Neural crest cell (in vitro differentiated cells): ENCODE measurements at regions not wholly inside any gene's neighbourhood (a gene's known extent, or its start where the extent isn't known, plus 50 kb on each side); places are given as distances from the start of the nearest gene placed in this dataset.
A peak's percentile ranks its signal among the peaks of the same experiment; 100 is the strongest.

Experiments used
- DNase-seq: peaks from one replicate; pipeline ENCODE4 v3.0.0; 2021; ENCODE audit warnings: low read depth, mixed read lengths, low spot score
- H3K27ac Mint-ChIP-seq: one replicate; pipeline ENCODE4 v1.8.0; 2021; ENCODE audit warnings: mild to moderate bottlenecking, mixed read lengths; ENCODE audit not compliant: unreplicated experiment
- H3K27me3 Mint-ChIP-seq: 2 replicates; pipeline ENCODE4 v1.8.0; 2021; ENCODE audit warnings: low read depth, mild to moderate bottlenecking, mixed read lengths
- H3K36me3 Mint-ChIP-seq: 2 replicates; pipeline ENCODE4 v1.8.0; 2021; ENCODE audit warnings: low read depth, mild to moderate bottlenecking, mixed read lengths
- H3K4me1 Mint-ChIP-seq: 2 replicates; pipeline ENCODE4 v1.8.0; 2021; ENCODE audit warnings: mixed read lengths
- H3K4me3 Mint-ChIP-seq: one replicate; pipeline ENCODE4 v1.8.0; 2021; ENCODE audit warnings: mild to moderate bottlenecking, mixed read lengths
- H3K9me3 Mint-ChIP-seq: 2 replicates; pipeline ENCODE4 v1.8.0; 2021; ENCODE audit warnings: mixed read lengths
- TF ChIP-seq, protein P1 (sequence below): fragments of 200-600 bp; sonication (generic); conservative IDR thresholded peaks from 2 replicates; pipeline ENCODE4 v1.5.0; 2021; ENCODE audit warnings: antibody characterized with exemption, mild to moderate bottlenecking

DNA sequence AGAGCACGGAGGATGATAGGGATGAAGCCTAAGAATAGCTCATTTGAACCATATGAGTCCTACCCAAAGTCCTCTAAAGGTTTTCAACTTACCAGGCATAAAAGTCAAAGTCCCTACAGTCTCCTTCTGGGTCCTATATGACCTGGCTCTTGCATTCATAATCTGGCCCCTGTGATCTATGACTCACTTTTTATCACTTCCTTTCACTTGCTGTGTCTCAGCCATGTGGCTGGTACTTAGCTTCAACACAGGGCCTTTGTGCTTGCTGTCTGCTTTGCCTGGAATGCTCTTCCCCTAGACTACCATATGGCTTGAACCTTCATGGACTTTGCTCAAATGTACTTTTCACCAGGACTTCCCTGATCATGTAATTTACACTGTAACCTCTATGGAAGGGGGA is 137.6 kb upstream of the TMTC1 start:
- no peak for DNase-seq
- Mint-ChIP-seq H3K27me3 (no peaks in the 10 kb centered on the region), H3K27ac (no peak overlapping the region), H3K9me3 (no peaks in the 10 kb centered on the region), H3K4me1 (no peaks in the 10 kb centered on the region), H3K4me3 (no peak overlapping the region), H3K36me3 (no peaks in the 10 kb centered on the region)
- TF ChIP-seq, protein P1, sequence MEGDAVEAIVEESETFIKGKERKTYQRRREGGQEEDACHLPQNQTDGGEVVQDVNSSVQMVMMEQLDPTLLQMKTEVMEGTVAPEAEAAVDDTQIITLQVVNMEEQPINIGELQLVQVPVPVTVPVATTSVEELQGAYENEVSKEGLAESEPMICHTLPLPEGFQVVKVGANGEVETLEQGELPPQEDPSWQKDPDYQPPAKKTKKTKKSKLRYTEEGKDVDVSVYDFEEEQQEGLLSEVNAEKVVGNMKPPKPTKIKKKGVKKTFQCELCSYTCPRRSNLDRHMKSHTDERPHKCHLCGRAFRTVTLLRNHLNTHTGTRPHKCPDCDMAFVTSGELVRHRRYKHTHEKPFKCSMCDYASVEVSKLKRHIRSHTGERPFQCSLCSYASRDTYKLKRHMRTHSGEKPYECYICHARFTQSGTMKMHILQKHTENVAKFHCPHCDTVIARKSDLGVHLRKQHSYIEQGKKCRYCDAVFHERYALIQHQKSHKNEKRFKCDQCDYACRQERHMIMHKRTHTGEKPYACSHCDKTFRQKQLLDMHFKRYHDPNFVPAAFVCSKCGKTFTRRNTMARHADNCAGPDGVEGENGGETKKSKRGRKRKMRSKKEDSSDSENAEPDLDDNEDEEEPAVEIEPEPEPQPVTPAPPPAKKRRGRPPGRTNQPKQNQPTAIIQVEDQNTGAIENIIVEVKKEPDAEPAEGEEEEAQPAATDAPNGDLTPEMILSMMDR: no peak

DNA sequence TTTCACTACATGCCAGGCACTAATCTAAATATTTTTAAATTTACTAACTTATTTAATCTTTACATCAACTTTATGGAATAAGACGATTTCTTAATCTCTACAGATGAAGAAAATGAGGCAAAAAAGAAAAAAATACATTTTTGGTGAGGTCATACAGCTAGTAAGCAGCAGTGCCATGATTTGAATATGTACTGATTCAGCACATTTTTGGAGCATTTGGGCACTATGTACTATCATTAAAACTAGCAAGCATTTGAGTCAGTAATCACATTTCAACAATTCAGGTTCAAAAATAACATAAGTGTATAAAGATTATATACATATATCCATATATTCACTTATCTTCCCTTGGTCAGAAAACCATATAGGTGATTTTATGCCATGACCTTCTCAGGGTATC is 124.4 kb upstream of the TMTC1 start:
- no peak overlapping the region for H3K27ac Mint-ChIP-seq
- H3K9me3 Mint-ChIP-seq: peaks cover 6% of the 10 kb centered on the region
- no peak for DNase-seq
- H3K27me3 Mint-ChIP-seq: no peaks in the 10 kb centered on the region
- H3K4me1 Mint-ChIP-seq: no peaks in the 10 kb centered on the region
- no peak overlapping the region for H3K4me3 Mint-ChIP-seq
- no peaks in the 10 kb centered on the region for H3K36me3 Mint-ChIP-seq
- TF ChIP-seq, protein P1: no peak

DNA sequence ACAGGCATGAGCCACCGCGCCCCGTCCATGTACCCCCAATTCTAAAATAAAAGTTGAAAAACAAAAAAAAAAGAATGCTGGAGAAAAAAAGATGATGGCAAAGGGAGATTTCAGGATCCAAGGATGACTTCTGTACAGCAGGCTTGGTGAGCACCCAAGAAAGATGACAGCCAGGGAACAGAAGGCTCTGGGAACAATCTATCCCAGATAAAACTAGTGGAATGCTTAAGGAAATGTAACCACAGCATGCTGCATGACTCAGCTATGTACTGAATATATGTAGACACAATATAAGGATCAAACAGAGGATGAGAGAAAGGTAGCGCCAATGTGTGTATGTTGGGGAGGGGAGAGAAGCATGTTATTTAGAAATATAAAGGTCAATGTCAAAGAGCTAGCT is 123.7 kb upstream of the TMTC1 start:
- Mint-ChIP-seq H3K27ac (no peak overlapping the region), H3K9me3 (peaks cover 6% of the 10 kb centered on the region), H3K36me3 (no peaks in the 10 kb centered on the region), H3K4me1 (no peaks in the 10 kb centered on the region), H3K4me3 (no peak overlapping the region), H3K27me3 (no peaks in the 10 kb centered on the region)
- TF ChIP-seq, protein P1: no peak
- no peak for DNase-seq

DNA sequence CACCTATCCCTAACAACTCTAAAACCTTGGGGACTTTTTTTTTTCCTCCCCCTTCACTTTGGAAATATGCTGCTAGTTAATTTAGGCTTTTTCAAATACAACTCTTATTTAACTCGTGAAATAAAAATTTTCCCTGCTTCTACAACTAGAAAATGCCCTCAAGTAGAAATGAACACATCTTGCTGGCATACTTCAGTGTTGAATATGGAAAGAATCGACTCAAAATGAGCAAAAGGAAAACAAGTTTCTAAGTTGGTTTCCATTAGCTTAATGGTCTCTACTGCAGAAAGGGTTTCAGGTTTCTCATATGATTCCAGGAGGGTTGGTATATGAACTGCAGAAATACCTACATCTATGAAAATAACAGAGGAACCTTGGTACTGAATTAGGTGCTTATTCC is 118.3 kb upstream of the TMTC1 start:
- DNase-seq: no peak
- peaks cover 7% of the 10 kb centered on the region for H3K4me1 Mint-ChIP-seq
- H3K36me3 Mint-ChIP-seq: no peaks in the 10 kb centered on the region
- TF ChIP-seq, protein P1: no peak
- no peaks in the 10 kb centered on the region for H3K9me3 Mint-ChIP-seq
- no peaks in the 10 kb centered on the region for H3K27me3 Mint-ChIP-seq
- H3K4me3 Mint-ChIP-seq: no peak overlapping the region
- no peak overlapping the region for H3K27ac Mint-ChIP-seq

DNA sequence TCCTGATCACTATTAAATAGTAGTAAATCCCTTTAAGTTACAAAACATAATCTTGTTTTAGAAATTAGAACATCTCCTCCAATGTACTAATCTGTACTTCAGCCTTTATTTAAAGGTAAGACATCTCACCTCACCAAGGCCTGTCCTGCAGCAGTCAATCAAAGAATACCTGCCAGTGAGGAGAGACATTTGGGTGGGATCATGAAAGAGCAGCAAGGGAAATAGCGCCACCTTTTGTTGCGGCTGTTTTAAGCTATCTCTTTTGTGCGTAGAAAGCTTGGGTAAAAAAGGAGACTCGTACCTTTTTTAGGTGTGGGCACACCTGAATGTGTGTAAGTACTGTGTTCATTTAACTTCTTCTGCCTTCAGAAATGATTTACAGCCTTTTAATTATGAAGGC is 117.8 kb upstream of the TMTC1 start:
- TF ChIP-seq, protein P1: peak; percentile 19
- H3K27me3 Mint-ChIP-seq: no peaks in the 10 kb centered on the region

More for the DNA sequence above, 117.8 kb upstream of the TMTC1 start:
- DNase-seq: no peak
- Mint-ChIP-seq H3K4me3 (no peak overlapping the region), H3K4me1 (peaks cover 7% of the 10 kb centered on the region), H3K9me3 (no peaks in the 10 kb centered on the region), H3K36me3 (no peaks in the 10 kb centered on the region), H3K27ac (no peak overlapping the region)
